ENCODE measurements at regions not wholly inside any gene's neighbourhood (a gene's known extent, or its start where the extent isn't known, plus 50 kb on each side); places are given as distances from the start of the nearest gene placed in this dataset.

- Mint-ChIP-seq H3K36me3 (no peaks in the 10 kb centered on the region), H3K9me3 (no peaks in the 10 kb centered on the region), H3K27me3 (ENCODE audit: low read depth) (no peaks in the 10 kb centered on the region), H3K27ac (no peak overlapping the region), H3K4me3 (no peak overlapping the region), H3K4me1 (peaks cover 6% of the 10 kb centered on the region)
- DNase-seq (ENCODE audit: low spot score in 2 of 2, unreplicated experiment in 2 of 2) = no peak
- TF ChIP-seq, protein P1, sequence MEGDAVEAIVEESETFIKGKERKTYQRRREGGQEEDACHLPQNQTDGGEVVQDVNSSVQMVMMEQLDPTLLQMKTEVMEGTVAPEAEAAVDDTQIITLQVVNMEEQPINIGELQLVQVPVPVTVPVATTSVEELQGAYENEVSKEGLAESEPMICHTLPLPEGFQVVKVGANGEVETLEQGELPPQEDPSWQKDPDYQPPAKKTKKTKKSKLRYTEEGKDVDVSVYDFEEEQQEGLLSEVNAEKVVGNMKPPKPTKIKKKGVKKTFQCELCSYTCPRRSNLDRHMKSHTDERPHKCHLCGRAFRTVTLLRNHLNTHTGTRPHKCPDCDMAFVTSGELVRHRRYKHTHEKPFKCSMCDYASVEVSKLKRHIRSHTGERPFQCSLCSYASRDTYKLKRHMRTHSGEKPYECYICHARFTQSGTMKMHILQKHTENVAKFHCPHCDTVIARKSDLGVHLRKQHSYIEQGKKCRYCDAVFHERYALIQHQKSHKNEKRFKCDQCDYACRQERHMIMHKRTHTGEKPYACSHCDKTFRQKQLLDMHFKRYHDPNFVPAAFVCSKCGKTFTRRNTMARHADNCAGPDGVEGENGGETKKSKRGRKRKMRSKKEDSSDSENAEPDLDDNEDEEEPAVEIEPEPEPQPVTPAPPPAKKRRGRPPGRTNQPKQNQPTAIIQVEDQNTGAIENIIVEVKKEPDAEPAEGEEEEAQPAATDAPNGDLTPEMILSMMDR (IDR thresholded peaks at IDR 0.05; ENCODE audit: unreplicated experiment) = no peak
These were observed 350.6 kb downstream of the CDH11 start for GRCh38 chr16:64771273-64771672.

GRCh38 chr16:64762211-64762610 is 359.7 kb downstream of the CDH11 start:
- H3K27ac Mint-ChIP-seq = no peak overlapping the region
- H3K4me1 Mint-ChIP-seq = no peaks in the 10 kb centered on the region
- no peak for DNase-seq (ENCODE audit: low spot score in 2 of 2, unreplicated experiment in 2 of 2)
- no peak overlapping the region for H3K4me3 Mint-ChIP-seq
- peaks cover 4% of the 10 kb centered on the region for H3K9me3 Mint-ChIP-seq
- TF ChIP-seq, protein P1 (IDR thresholded peaks at IDR 0.05; ENCODE audit: unreplicated experiment) = no peak
- peaks cover 5% of the 10 kb centered on the region for H3K27me3 Mint-ChIP-seq (ENCODE audit: low read depth)
- no peaks in the 10 kb centered on the region for H3K36me3 Mint-ChIP-seq

- H3K4me1 Mint-ChIP-seq = no peaks in the 10 kb centered on the region
- no peak overlapping the region for H3K4me3 Mint-ChIP-seq
- peak overlapping the region; percentile 5 for H3K27ac Mint-ChIP-seq
- H3K36me3 Mint-ChIP-seq = no peaks in the 10 kb centered on the region
- H3K27me3 Mint-ChIP-seq (ENCODE audit: low read depth) = no peaks in the 10 kb centered on the region
- H3K9me3 Mint-ChIP-seq = peaks cover 3% of the 10 kb centered on the region
- DNase-seq (ENCODE audit: low spot score in 2 of 2, unreplicated experiment in 2 of 2) = no peak
- TF ChIP-seq, protein P1 (IDR thresholded peaks at IDR 0.05; ENCODE audit: unreplicated experiment) = no peak
These were observed 367.6 kb downstream of the CDH11 start for GRCh38 chr16:64754279-64754678.

- TF ChIP-seq, protein P1 (IDR thresholded peaks at IDR 0.05; ENCODE audit: unreplicated experiment) = no peak
- Mint-ChIP-seq H3K36me3 (no peaks in the 10 kb centered on the region), H3K9me3 (peaks cover 3% of the 10 kb centered on the region), H3K4me3 (no peak overlapping the region), H3K27ac (no peak overlapping the region), H3K4me1 (peaks cover 5% of the 10 kb centered on the region), H3K27me3 (ENCODE audit: low read depth) (no peaks in the 10 kb centered on the region)
- DNase-seq (ENCODE audit: low spot score in 2 of 2, unreplicated experiment in 2 of 2) = no peak
These were observed 370.0 kb downstream of the CDH11 start for GRCh38 chr16:64751906-64752305.

DNA sequence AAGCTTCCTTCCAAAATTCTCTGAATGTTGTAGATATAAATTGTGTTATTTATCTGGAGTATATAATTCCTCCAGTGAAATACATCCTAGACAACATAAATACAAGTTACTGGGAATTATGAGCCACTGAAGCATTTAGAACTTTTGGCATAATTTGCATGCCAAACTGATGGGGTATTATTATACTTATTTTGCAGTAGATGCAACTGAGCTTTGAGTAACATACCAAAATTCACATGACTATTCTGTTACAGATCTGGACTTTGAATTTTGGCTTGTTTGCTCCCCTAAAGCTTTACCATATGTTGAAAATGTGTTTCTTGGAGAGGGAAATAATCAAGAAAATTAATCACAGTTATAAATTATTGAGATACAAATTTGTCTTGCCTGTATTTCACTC is 372.5 kb downstream of the CDH11 start:
- TF ChIP-seq, protein P1 (IDR thresholded peaks at IDR 0.05; ENCODE audit: unreplicated experiment) = no peak
- Mint-ChIP-seq H3K36me3 (no peaks in the 10 kb centered on the region), H3K4me1 (peaks cover 16% of the 10 kb centered on the region), H3K9me3 (peaks cover 3% of the 10 kb centered on the region), H3K27me3 (ENCODE audit: low read depth) (peaks cover 3% of the 10 kb centered on the region), H3K4me3 (no peak overlapping the region), H3K27ac (no peak overlapping the region)
- no peak for DNase-seq (ENCODE audit: low spot score in 2 of 2, unreplicated experiment in 2 of 2)

Data from mesothelial cell of epicardium (in vitro differentiated cells).